HAP-1 (cell line): ENCODE measurements at regions not wholly inside any gene's neighbourhood (a gene's known extent, or its start where the extent isn't known, plus 50 kb on each side); places are given as distances from the start of the nearest gene placed in this dataset.

Experiments
- DNase-seq, 2 experiments: peaks; one replicate each; pipeline ENCODE4 v3.0.0-alpha.2; 2016 to 2020; ENCODE audit warnings: low spot score in 2 of 2
- H3K27me3 ChIP-seq: fragments of 250-450 bp; sonication (Bioruptor Pico); 2 replicates; pipeline ENCODE4 v1.5.1; 2020; ENCODE audit warnings: low read depth, mild to moderate bottlenecking, moderate library complexity
- H3K36me3 ChIP-seq: fragments of 250-450 bp; sonication (Bioruptor Pico); replicated peaks from 2 replicates; pipeline ENCODE4 v1.5.1; 2020; ENCODE audit warnings: mild to moderate bottlenecking
- H3K4me1 ChIP-seq: fragments of 250-450 bp; sonication (Bioruptor Pico); 2 replicates; pipeline ENCODE4 v1.5.1; 2020; ENCODE audit warnings: mild to moderate bottlenecking
- H3K4me3 ChIP-seq: fragments of 250-450 bp; sonication (Bioruptor Pico); 2 replicates; pipeline ENCODE4 v1.5.1; 2020; ENCODE audit warnings: mild to moderate bottlenecking, moderate library complexity
- H3K9me3 ChIP-seq: fragments of 250-450 bp; sonication (Bioruptor Pico); 2 replicates; pipeline ENCODE4 v1.5.1; 2020; ENCODE audit warnings: mild to moderate bottlenecking, moderate library complexity
- in situ Hi-C: fragments of 300-500 bp; cut with MboI; formaldehyde crosslinking; loops from 3 replicates; pipeline ENCODE4 v1.14.3; 2020; ENCODE audit warnings: low sequenced_read_pairs, inconsistent platforms, mixed read lengths

DNA sequence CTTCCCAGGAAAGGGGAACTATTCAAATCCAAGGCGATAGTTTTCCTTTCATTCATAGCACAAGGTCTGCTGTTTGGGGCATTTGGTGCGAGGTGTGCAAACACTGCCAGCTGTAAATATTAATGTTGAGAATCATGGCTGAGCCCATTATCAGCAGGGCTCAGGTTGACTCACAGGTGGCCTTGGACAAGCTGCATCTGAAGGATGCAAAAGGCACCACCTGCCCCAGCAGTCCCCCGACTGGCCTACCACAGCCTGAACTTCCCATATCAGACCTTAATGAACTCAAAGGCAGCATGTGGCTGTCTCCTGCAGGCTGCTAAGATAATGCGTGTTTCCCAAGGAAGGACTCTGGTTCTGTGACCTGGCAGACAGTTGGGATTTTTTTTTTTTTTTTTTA, 93.3 kb upstream of the MAP1LC3B2 start:
- Histone ChIP-seq H3K4me3 (no peak overlapping the region), H3K27me3 (no peaks in the 10 kb centered on the region), H3K36me3 (no peaks in the 10 kb centered on the region), H3K9me3 (no peaks in the 10 kb centered on the region), H3K4me1 (no peaks in the 10 kb centered on the region)
- in situ Hi-C loops: no loop called here
- no peak for DNase-seq

DNA sequence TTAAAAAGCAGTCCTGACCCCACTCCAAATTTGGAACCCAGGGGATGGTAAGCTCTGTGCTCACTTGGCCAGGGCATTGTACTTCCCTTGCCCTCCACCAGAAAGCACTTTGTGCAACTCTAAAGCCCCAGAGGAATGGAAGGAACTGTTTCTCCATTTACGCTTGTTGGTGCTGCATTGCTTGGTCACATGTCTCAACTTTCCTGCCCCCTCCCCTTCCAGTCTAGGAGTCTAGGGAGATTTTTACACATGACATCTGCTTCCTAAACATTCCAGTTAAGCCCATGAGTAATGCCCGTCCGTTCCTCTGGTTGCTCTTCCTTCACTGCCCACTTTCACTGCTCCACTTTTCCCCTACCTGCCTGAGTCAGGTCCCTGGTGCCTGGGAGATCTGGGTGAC, 92.6 kb upstream of the MAP1LC3B2 start:
- Histone ChIP-seq H3K36me3 (no peaks in the 10 kb centered on the region), H3K27me3 (no peaks in the 10 kb centered on the region), H3K9me3 (no peaks in the 10 kb centered on the region), H3K4me3 (no peak overlapping the region), H3K4me1 (no peaks in the 10 kb centered on the region)
- DNase-seq: no peak
- in situ Hi-C loops: no loop called here

- Histone ChIP-seq H3K4me1 (no peaks in the 10 kb centered on the region), H3K9me3 (no peaks in the 10 kb centered on the region), H3K27me3 (no peaks in the 10 kb centered on the region), H3K36me3 (no peaks in the 10 kb centered on the region), H3K4me3 (no peak overlapping the region)
- no peak for DNase-seq
- in situ Hi-C loops: no loop called here
Observed at GRCh38 chr12:116469344-116469743, 89.8 kb upstream of the MAP1LC3B2 start.

GRCh38 chr12:116471544-116471943, 87.6 kb upstream of the MAP1LC3B2 start:
- DNase-seq: no peak
- no peaks in the 10 kb centered on the region for H3K4me1 ChIP-seq
- no peaks in the 10 kb centered on the region for H3K9me3 ChIP-seq
- in situ Hi-C loops: no loop called here
- H3K27me3 ChIP-seq: no peaks in the 10 kb centered on the region
- H3K4me3 ChIP-seq: no peak overlapping the region
- H3K36me3 ChIP-seq: no peaks in the 10 kb centered on the region

GRCh38 chr12:116472193-116472592, 87.0 kb upstream of the MAP1LC3B2 start:
- DNase-seq: no peak
- Histone ChIP-seq H3K36me3 (no peaks in the 10 kb centered on the region), H3K4me3 (no peak overlapping the region), H3K27me3 (no peaks in the 10 kb centered on the region), H3K9me3 (no peaks in the 10 kb centered on the region), H3K4me1 (no peaks in the 10 kb centered on the region)
- in situ Hi-C loops: no loop called here

DNA sequence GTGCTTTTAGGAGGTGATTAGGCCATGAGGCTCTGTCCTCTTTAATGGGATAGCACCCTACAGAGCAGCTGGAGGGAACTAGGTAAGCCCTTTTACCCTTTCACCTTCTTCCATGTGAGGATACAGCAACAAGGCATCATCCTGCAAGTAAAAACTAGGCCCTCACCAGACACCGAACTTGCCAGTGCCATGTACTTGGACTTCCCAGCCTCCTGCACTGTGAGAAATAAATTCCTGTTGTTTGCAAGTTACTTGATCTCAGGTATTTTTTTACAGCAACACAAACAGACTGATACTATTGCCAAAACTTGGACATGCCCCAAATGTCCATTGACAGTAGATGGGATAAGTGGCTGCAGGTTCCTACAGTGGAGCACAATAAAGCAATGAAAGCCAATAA, 85.8 kb upstream of the MAP1LC3B2 start:
- no peaks in the 10 kb centered on the region for H3K27me3 ChIP-seq
- no peaks in the 10 kb centered on the region for H3K36me3 ChIP-seq
- no peaks in the 10 kb centered on the region for H3K4me1 ChIP-seq
- no peak overlapping the region for H3K4me3 ChIP-seq
- no peak for DNase-seq
- in situ Hi-C loops: no loop called here
- no peaks in the 10 kb centered on the region for H3K9me3 ChIP-seq

DNA sequence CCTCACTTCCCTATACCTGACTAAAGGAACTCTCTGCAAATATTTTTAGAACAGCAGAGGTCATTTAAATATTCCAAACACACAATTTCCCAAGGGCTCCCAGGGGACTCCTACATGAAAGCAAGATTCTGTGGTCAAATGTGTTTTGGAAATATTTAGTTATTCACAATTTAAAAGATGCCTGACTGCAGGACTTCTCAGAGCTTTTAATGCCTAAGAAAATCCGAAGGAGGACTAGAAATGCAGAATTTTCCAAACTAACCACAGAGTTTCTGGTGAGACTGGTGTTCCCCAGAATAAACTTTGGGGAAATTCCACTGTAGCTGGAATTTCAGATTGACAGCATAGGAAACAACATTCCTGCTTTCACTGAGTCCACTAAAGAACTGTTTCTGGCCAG, 84.8 kb upstream of the MAP1LC3B2 start:
- H3K4me1 ChIP-seq: no peaks in the 10 kb centered on the region
- H3K4me3 ChIP-seq: no peak overlapping the region
- no peaks in the 10 kb centered on the region for H3K36me3 ChIP-seq
- no peak for DNase-seq
- in situ Hi-C loops: no loop called here
- H3K27me3 ChIP-seq: no peaks in the 10 kb centered on the region
- no peaks in the 10 kb centered on the region for H3K9me3 ChIP-seq

GRCh38 chr12:116474899-116475298, 84.3 kb upstream of the MAP1LC3B2 start:
- DNase-seq: no peak
- H3K36me3 ChIP-seq: no peaks in the 10 kb centered on the region
- no peaks in the 10 kb centered on the region for H3K4me1 ChIP-seq
- H3K4me3 ChIP-seq: no peak overlapping the region
- in situ Hi-C loops: no loop called here
- no peaks in the 10 kb centered on the region for H3K27me3 ChIP-seq
- H3K9me3 ChIP-seq: no peaks in the 10 kb centered on the region

DNA sequence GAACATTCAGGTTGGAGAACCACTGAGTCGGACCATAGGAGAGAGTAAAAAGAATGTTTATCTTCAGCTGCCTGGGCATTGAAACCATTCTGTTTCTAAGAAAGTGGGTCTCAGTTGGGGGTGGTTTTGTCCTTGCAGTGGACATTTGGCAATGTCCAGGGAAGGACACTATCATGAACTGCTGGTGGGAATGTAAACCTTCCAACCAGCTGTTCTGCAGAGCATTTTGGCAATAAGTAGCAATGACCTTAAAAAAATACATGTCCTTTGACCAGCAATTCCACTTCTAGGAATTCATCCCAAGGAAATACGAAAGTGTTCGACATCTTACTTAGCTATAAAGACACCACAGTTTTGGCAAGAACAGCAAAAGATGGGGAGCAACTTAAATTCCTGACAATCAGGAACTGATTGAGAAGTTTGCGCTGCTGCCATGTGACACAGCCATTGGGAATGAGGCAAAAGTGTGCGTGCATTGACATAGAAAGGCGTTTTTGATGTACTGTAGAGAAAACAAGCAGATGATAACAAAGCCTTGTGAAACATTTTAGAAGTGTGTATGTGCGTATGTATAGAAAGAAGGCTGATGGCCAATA, 82.9 kb upstream of the MAP1LC3B2 start:
- no peak for DNase-seq
- H3K36me3 ChIP-seq: no peaks in the 10 kb centered on the region
- H3K9me3 ChIP-seq: no peaks in the 10 kb centered on the region
- no peaks in the 10 kb centered on the region for H3K4me1 ChIP-seq
- H3K4me3 ChIP-seq: no peak overlapping the region
- no peaks in the 10 kb centered on the region for H3K27me3 ChIP-seq
- in situ Hi-C loops: no loop called here

GRCh38 chr12:116478243-116478773, 80.9 kb upstream of the MAP1LC3B2 start:
- H3K9me3 ChIP-seq: no peaks in the 10 kb centered on the region
- H3K4me1 ChIP-seq: no peaks in the 10 kb centered on the region
- no peak overlapping the region for H3K4me3 ChIP-seq
- no peaks in the 10 kb centered on the region for H3K36me3 ChIP-seq
- DNase-seq: no peak
- no peaks in the 10 kb centered on the region for H3K27me3 ChIP-seq
- in situ Hi-C loops: no loop called here

DNA sequence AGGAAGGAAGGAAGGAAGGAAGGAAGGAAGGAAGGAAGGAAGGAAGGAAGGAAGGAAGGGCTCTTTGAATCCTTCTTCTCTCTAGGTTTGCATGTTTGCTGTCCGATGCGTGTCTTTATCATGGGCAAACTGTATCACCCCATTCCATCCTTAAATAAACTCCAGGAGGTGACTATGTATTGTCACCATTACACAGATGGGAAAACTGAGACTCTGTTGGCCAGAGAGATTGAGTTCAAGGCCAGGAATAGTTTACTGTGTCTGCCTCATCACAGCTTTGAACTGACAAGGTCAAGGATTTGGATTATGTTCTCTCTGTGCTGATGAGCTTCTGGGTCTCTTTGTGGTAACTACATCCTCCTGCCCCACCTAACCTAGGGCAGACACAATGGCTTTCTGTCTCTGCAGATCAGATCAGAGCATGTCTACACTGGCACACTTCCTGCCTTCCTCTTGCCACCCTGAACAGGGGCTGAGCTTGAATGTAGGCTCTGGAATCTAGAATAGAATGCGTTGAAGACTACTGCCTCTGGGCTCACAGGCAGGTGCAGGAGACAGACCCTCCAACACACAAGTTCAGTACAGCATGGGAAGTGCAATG, 78.9 kb upstream of the MAP1LC3B2 start:
- H3K9me3 ChIP-seq: no peaks in the 10 kb centered on the region
- in situ Hi-C loops: no loop called here
- no peaks in the 10 kb centered on the region for H3K27me3 ChIP-seq
- H3K4me1 ChIP-seq: no peaks in the 10 kb centered on the region
- no peak overlapping the region for H3K4me3 ChIP-seq
- DNase-seq: no peak
- no peaks in the 10 kb centered on the region for H3K36me3 ChIP-seq

- in situ Hi-C loops: no loop called here
- Histone ChIP-seq H3K27me3 (no peaks in the 10 kb centered on the region), H3K36me3 (no peaks in the 10 kb centered on the region), H3K9me3 (no peaks in the 10 kb centered on the region), H3K4me3 (no peak overlapping the region), H3K4me1 (no peaks in the 10 kb centered on the region)
- DNase-seq: no peak
Observed at GRCh38 chr12:116481726-116482125, 77.5 kb upstream of the MAP1LC3B2 start.

- Histone ChIP-seq H3K36me3 (no peaks in the 10 kb centered on the region), H3K9me3 (no peaks in the 10 kb centered on the region), H3K4me1 (no peaks in the 10 kb centered on the region), H3K4me3 (no peak overlapping the region), H3K27me3 (no peaks in the 10 kb centered on the region)
- in situ Hi-C loops: no loop called here
- DNase-seq: no peak
Observed at GRCh38 chr12:116482179-116482578, 77.0 kb upstream of the MAP1LC3B2 start.

GRCh38 chr12:116482859-116483258, 76.3 kb upstream of the MAP1LC3B2 start:
- in situ Hi-C loops: no loop called here
- Histone ChIP-seq H3K4me1 (no peaks in the 10 kb centered on the region), H3K27me3 (no peaks in the 10 kb centered on the region), H3K4me3 (no peak overlapping the region), H3K36me3 (no peaks in the 10 kb centered on the region), H3K9me3 (no peaks in the 10 kb centered on the region)
- no peak for DNase-seq
